ENCODE measurements at regions not wholly inside any gene's neighbourhood (a gene's known extent, or its start where the extent isn't known, plus 50 kb on each side); places are given as distances from the start of the nearest gene placed in this dataset.

GRCh38 chr12:111251058-111251730 lies 117.7 kb downstream of the PHETA1 start (continued):
- TF ChIP-seq CHD7 (IDR thresholded peaks at IDR 0.05; ENCODE audit: insufficient replicate concordance, low read length) (no peak), USF2 (IDR thresholded peaks at IDR 0.05; ENCODE audit: low read length) (no peak), KDM1A (IDR thresholded peaks at IDR 0.05; ENCODE audit: borderline replicate concordance, low read length) (no peak), BACH1 (IDR thresholded peaks at IDR 0.05; ENCODE audit: low read length) (no peak), GABPA (IDR thresholded peaks at IDR 0.05; ENCODE audit: borderline replicate concordance, insufficient read depth, low read length) (no peak)
